PC-9 (cell line): ENCODE measurements at regions not wholly inside any gene's neighbourhood (a gene's known extent, or its start where the extent isn't known, plus 50 kb on each side); places are given as distances from the start of the nearest gene placed in this dataset.

Experiments
- CTCF ChIP-seq: fragments of 200-600 bp; sonication (generic); conservative IDR thresholded peaks from 2 replicates; pipeline ENCODE4 v1.6.1; 2017; ENCODE audit warnings: mixed run types, antibody characterized with exemption, mild to moderate bottlenecking, moderate library complexity
- EZH2 ChIP-seq: fragments of 200-600 bp; sonication (generic); IDR thresholded peaks from 2 replicates; pipeline ENCODE4 v1.8.0; 2017; ENCODE audit warnings: antibody characterized with exemption, low read depth

- TF ChIP-seq CTCF (no peak), EZH2 (no peak)
Measured at GRCh38 chr5:142211918-142212317, 103.3 kb downstream of the NDFIP1 start.
